GF-D8 (cell line): ENCODE measurements at regions not wholly inside any gene's neighbourhood (a gene's known extent, or its start where the extent isn't known, plus 50 kb on each side); places are given as distances from the start of the nearest gene placed in this dataset.
"Not testable (repeated sequence)": the region's sequence is repeated elsewhere in the genome, so short reads cannot be mapped to it uniquely, and the experiment has no call there.

ENCODE experiments used
- DNase-seq: peaks from one replicate; lab custom pipeline; 2025; lab: John Stamatoyannopoulos, UW

GRCh38 chr9:21598749-21599148 lies 116.6 kb upstream of the IFNE start:
- DNase-seq = no peak

DNA sequence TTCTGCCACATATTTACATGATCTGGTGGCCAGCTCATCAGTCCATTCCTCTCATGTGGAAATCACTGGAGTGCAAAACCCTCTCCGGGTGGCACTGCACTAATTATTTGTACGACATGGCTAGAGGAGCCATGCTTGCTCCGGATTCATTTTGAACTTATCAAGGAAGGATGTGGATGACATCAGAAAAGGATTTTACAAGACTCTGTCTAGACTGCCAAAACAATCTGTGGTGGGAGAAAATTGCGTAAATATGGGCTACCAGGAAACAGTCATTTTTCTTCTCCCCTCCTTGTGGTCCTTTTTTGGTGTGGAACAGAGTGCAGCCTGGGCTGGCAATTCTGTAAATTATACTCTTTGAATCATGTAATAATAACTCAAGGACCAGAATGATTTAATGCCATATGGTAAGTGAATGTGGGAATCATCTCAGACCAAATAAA lies 123.4 kb upstream of the IFNE start:
- DNase-seq = no peak

GRCh38 chr9:21607576-21607975 lies 125.5 kb upstream of the IFNE start:
- DNase-seq = no peak

DNA sequence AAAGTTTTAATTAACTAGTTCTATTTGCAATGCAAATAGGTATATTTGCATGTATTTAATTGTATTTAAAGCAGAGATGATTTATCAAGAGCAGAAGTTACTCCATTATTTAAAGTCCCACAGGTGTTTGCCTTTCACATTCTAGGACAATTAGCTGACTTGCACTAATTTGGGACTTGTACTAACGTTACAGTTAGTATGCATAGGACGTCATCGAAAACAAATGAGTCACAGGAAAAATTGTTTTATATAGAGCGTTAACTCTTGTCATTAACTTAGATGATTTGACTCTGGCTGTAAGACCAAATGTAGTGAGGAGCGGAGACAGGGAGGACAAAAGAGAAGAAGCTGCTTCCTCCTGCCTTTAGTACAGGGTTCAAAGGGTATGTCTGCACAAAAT lies 126.1 kb upstream of the IFNE start:
- DNase-seq = no peak

DNA sequence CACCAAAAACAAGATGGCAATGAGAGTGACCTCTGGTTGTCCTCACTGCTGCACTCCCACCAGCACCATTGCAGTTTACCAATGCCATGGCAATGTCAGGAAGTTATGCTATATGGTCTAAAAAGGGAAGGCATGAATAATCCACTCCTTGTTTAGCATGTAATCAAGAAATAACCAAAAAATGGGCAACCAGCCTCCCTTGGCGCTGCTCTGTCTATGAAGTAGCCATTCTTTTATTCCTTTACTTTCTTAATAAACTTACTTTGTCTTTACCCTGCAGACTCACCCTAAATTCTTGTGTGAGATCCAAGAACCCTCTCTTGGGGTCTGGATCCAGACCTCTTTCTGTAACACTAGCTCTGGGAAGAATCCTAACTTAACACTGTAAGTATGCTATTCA lies 127.4 kb upstream of the IFNE start:
- DNase-seq = no peak

DNA sequence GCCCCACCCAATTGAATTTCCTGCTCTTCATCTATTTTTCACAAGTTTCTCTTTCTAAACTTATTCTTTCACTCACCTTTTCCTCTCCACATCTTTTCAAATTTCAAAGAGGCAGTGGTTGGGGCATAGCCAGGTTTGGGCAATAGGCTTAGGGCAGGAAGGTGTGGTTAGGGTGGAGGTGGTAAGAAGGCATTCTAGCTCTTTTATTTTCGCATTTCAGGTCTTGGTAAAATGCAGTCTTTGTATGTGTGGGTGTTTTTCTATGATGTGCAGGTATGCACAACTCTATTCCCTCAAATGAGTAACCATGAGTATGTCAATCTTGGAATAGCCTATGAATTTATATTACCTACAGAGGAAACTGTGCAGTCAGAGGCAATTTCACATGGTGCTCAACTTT lies 129.8 kb upstream of the IFNE start:
- no peak for DNase-seq

GRCh38 chr9:21615018-21615417 lies 132.9 kb upstream of the IFNE start:
- no peak for DNase-seq

DNA sequence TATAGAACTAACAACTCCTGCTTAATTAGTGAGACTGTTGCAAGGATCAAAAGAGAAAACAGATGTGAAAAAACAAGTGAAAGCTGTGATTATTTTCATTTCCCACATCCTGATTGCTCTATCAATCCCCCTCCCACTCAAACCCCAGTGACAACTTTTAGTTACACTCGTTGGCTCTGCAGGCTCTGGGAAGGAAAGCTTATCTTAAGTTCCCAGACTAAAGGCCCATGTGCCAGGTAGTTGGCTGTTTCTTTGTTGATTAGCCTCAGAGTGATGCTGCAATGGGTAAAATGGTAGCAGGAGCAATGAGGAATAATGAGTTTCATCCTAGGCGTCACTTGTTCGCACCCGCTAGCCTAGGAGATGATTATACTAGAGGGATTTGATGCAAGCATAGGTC lies 133.3 kb upstream of the IFNE start:
- no peak for DNase-seq

GRCh38 chr9:21616082-21616778 lies 134.1 kb upstream of the IFNE start:
- DNase-seq = no peak

DNA sequence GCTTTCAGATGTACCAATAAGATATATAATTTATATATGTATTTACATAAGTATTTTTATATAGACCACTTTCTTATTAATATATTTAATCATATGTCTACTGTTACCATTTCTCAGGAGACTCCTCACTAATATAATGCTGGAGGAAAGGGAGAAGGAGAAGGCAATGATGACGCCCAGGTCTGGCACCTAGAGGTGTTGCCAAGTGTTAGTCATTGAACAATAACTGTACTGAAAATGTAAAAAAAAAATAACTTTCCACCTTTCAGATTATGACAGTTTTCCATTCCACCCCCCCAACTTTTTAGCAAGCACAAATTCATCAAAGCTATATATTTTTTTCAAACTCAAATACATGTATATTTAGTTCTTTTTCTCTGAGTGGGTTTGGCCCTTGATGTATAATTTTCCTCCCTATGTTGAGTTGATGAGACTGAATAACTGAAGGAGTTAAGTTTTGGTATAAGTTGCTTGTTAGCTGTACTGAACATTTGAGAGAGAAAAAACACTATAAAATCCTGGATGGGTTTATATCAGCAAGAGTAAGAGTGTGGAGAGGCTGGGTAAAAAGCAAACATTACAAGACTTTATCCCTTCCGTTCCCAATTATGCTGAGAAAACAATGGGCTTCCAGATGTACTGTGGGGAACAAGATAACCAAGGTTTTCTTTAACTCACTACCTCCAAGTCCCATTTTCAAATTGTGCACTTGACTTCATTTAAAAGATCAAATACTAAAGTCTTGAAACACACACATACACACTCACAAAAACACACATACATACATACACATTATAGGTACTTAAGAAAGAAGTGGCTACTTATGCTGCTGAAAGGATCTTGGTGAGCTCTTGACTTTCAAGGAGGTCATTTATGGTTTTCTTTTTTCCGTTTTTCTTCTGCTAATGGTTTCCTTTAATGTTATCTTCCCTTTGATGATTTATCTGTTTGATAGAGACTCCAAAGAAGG lies 142.8 kb upstream of the IFNE start:
- DNase-seq = no peak

GRCh38 chr9:21626493-21626892 lies 144.4 kb upstream of the IFNE start:
- DNase-seq = no peak

DNA sequence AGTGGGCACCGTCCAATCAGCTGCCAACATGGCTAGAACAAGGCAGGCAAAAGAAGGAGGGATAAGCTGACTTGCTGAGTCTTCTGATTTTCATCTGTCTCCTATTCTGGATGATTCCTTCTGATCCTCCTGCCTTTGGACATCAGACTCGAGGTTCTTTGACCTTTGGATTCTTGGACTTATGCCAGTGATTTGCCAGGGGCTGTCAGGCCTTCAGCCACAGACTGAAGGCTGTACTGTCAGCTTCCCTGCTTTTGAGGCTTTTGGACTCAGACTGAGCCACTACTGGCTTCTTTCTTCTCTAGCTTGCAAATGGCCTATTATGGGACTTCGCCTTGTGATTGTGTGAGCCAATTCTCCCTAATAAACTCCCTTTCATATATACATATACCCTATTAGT lies 146.8 kb upstream of the IFNE start:
- DNase-seq = not testable (repeated sequence)

DNA sequence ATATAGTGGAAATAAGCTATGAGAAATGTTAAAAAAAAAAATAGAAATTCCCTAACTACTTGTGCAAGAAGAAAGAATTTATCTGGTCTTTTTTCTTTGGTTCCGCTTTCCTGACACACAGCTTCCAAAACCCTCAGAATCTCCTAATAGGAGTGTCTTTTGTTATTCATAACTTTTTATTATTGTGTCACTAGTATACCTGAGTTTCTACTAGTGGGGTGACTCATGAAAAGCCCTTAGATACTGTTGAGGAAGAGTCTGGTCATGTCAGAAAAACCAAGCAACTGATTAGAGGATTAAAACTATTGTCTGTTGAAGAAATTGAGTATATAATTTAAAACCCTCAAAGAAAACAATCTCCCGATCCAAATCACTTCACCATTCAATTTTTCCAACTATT lies 152.8 kb upstream of the IFNE start:
- no peak for DNase-seq

GRCh38 chr9:21638104-21638503 lies 156.0 kb upstream of the IFNE start:
- DNase-seq = no peak

- no peak for DNase-seq
These were observed 149.3 kb upstream of the MTAP start for GRCh38 chr9:21653091-21653490.

GRCh38 chr9:21653589-21653988 lies 148.8 kb upstream of the MTAP start:
- DNase-seq = no peak

- DNase-seq = no peak
These were observed 145.4 kb upstream of the MTAP start for GRCh38 chr9:21656776-21657674.

GRCh38 chr9:21657966-21658667 lies 144.3 kb upstream of the MTAP start:
- no peak for DNase-seq

DNA sequence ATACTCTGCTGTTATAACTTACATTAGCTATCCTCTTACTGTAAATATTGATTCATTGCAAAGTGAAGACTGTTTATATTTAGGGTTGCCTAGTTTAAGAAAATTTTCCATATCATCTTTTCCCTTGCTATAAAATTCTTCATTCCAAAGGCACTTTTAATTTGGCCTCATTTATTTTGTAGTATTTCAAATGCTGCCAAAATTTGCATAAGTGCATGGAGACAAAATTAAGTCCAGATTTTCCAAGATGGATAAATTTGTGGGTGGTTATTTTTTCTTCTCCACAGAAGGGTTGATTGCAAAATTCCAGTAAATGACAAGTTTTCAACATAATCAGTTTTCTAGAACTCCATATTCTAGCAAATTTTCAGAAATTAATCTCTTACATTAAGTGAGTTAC lies 141.5 kb upstream of the MTAP start:
- DNase-seq = no peak

DNA sequence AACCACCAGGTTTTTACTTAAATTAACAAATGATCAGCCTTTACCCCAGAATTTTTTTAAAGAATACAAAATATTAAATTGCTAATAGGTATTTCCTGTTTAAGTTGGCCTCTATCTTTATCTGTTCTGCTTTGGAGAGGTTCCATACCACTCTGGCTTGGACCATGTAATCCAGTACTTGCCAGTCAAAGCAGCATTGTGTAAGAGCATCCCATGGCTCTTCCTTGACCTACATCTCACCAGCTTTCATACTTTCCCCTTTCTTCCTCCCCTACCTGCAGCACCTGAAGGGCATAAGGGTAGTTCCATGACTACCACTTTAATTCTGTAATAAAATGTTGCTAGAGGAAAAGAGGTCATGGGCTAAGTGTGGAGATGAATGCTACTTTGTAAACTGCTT lies 140.8 kb upstream of the MTAP start:
- no peak for DNase-seq

GRCh38 chr9:21668516-21668915 lies 133.9 kb upstream of the MTAP start:
- DNase-seq = no peak

GRCh38 chr9:21669701-21670100 lies 132.7 kb upstream of the MTAP start:
- DNase-seq = no peak
